ENCODE measurements at regions not wholly inside any gene's neighbourhood (a gene's known extent, or its start where the extent isn't known, plus 50 kb on each side); places are given as distances from the start of the nearest gene placed in this dataset.

- TF ChIP-seq CTCF (IDR thresholded peaks at IDR 0.05; ENCODE audit: borderline replicate concordance, extremely low read depth, low read length, poor library complexity, severe bottlenecking) (no peak), EZH2 (IDR thresholded peaks at IDR 0.05; ENCODE audit: borderline replicate concordance, low read depth, low read length, severe bottlenecking) (no peak)
Measured at GRCh38 chr15:61503383-61503969, 274.4 kb upstream of the RORA start.
